Vagina (tissue), 2 donors: ENCODE measurements at regions not wholly inside any gene's neighbourhood (a gene's known extent, or its start where the extent isn't known, plus 50 kb on each side); places are given as distances from the start of the nearest gene placed in this dataset.
"Not testable (repeated sequence)": the region's sequence is repeated elsewhere in the genome, so short reads cannot be mapped to it uniquely, and the experiment has no call there.

ENCODE experiments used
- DNase-seq, 2 donors: peaks; one replicate each; pipeline ENCODE4 v3.0.0-alpha.2; 2017; ENCODE audit errors: extremely low spot score in 2 of 2
- H3K27ac ChIP-seq: fragments of 200-600 bp; sonication (generic); one replicate; pipeline ENCODE4 v1.5.1; 2019
- H3K27me3 ChIP-seq: fragments of 200-600 bp; sonication (generic); one replicate; pipeline ENCODE4 v1.5.1; 2019
- H3K36me3 ChIP-seq, 2 donors: fragments of 200-600 bp; sonication (generic); one replicate each; pipeline ENCODE4 v1.5.1; 2017 to 2019
- H3K4me1 ChIP-seq: fragments of 200-600 bp; sonication (generic); one replicate; pipeline ENCODE4 v1.5.1; 2019
- H3K4me3 ChIP-seq, 2 donors: fragments of 200-600 bp; sonication (generic); 1 replicate in 1 of 2; 2 replicates in 1 of 2; pipeline ENCODE4 v1.5.1; 2016 to 2019
- H3K9me3 ChIP-seq: fragments of 200-600 bp; sonication (generic); one replicate; pipeline ENCODE4 v1.5.1; 2019
- POLR2A ChIP-seq, 2 donors: fragments of 450-650 bp; IDR thresholded peaks; one replicate each; pipeline ENCODE4 v1.6.1; 2017; ENCODE audit warnings: antibody characterized with exemption in 2 of 2, mild to moderate bottlenecking in 2 of 2, moderate library complexity in 2 of 2
- POLR2AphosphoS5 ChIP-seq, 2 donors: sonication (generic); formaldehyde crosslinking; IDR thresholded peaks; one replicate each; pipeline ENCODE4 v1.9.0; 2017; ENCODE audit warnings: antibody characterized with exemption in 2 of 2, mild to moderate bottlenecking in 2 of 2, low read depth in 1 of 2; ENCODE audit not compliant: insufficient read depth in 1 of 2
- intact Hi-C: fragments of 100-400 bp; cut with DNase I; formaldehyde crosslinking; loops from one replicate; pipeline ENCODE4 v1.15.1; 2023
- TF ChIP-seq, protein P1 (sequence below), 3 experiments: fragments of 450-650 bp in 2 of 3; fragments of 200-600 bp in 1 of 3; sonication (generic) in 1 of 3; IDR thresholded peaks; one replicate each; pipeline ENCODE4 v1.5.1; 2017 to 2019; ENCODE audit warnings: antibody characterized with exemption in 3 of 3, mild to moderate bottlenecking in 2 of 3, moderate library complexity in 2 of 3

DNA sequence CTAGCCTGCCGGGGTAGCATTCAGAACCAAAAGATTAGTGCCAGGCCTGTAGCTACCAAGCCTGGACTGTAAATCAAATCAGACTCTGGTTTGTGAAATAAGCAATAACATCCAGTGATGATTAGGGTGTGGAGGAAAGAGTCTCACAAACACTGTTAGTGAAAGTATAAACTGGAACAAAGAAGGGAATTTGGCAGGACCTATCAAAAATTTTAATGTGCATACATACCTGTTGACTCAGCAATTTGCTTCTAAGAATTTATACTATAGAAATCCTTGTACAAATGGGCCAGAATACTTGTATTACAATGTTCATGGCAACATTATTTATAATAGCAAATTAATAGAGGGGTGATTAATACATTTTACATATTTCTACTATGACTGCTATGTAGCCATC, 109.8 kb upstream of the WARS2 start:
- Histone ChIP-seq H3K9me3 (no peaks in the 10 kb centered on the region), H3K36me3 (no peaks in the 10 kb centered on the region), H3K4me1 (no peaks in the 10 kb centered on the region), H3K4me3 (no peak overlapping the region), H3K27me3 (no peaks in the 10 kb centered on the region), H3K27ac (no peak overlapping the region)
- intact Hi-C loops: no loop called here
- no peak for TF ChIP-seq POLR2AphosphoS5 (IDR thresholded peaks at IDR 0.05; ENCODE audit: insufficient read depth in 1 of 2, low read depth in 1 of 2)
- TF ChIP-seq, protein P1, sequence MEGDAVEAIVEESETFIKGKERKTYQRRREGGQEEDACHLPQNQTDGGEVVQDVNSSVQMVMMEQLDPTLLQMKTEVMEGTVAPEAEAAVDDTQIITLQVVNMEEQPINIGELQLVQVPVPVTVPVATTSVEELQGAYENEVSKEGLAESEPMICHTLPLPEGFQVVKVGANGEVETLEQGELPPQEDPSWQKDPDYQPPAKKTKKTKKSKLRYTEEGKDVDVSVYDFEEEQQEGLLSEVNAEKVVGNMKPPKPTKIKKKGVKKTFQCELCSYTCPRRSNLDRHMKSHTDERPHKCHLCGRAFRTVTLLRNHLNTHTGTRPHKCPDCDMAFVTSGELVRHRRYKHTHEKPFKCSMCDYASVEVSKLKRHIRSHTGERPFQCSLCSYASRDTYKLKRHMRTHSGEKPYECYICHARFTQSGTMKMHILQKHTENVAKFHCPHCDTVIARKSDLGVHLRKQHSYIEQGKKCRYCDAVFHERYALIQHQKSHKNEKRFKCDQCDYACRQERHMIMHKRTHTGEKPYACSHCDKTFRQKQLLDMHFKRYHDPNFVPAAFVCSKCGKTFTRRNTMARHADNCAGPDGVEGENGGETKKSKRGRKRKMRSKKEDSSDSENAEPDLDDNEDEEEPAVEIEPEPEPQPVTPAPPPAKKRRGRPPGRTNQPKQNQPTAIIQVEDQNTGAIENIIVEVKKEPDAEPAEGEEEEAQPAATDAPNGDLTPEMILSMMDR (IDR thresholded peaks at IDR 0.05): no peak
- TF ChIP-seq POLR2A (IDR thresholded peaks at IDR 0.05): no peak
- no peak for DNase-seq

GRCh38 chr1:119251751-119252150, 111.3 kb upstream of the WARS2 start:
- intact Hi-C loops: no loop called here
- no peaks in the 10 kb centered on the region for H3K36me3 ChIP-seq
- H3K4me3 ChIP-seq: no peak overlapping the region
- no peak overlapping the region for H3K27ac ChIP-seq
- no peaks in the 10 kb centered on the region for H3K9me3 ChIP-seq
- no peaks in the 10 kb centered on the region for H3K27me3 ChIP-seq
- TF ChIP-seq POLR2AphosphoS5 (IDR thresholded peaks at IDR 0.05; ENCODE audit: insufficient read depth in 1 of 2, low read depth in 1 of 2) (no peak), POLR2A (IDR thresholded peaks at IDR 0.05) (no peak)
- TF ChIP-seq, protein P1 (IDR thresholded peaks at IDR 0.05): no peak
- DNase-seq: no peak
- H3K4me1 ChIP-seq: no peaks in the 10 kb centered on the region

GRCh38 chr1:119253366-119253765, 112.9 kb upstream of the WARS2 start:
- Histone ChIP-seq H3K4me3 (no peak overlapping the region), H3K9me3 (no peaks in the 10 kb centered on the region), H3K4me1 (no peaks in the 10 kb centered on the region), H3K36me3 (no peaks in the 10 kb centered on the region), H3K27me3 (no peaks in the 10 kb centered on the region), H3K27ac (no peak overlapping the region)
- TF ChIP-seq POLR2AphosphoS5 (IDR thresholded peaks at IDR 0.05; ENCODE audit: insufficient read depth in 1 of 2, low read depth in 1 of 2): no peak
- TF ChIP-seq POLR2A (IDR thresholded peaks at IDR 0.05): no peak
- TF ChIP-seq, protein P1 (IDR thresholded peaks at IDR 0.05): no peak
- intact Hi-C loops: no loop called here
- DNase-seq: no peak

DNA sequence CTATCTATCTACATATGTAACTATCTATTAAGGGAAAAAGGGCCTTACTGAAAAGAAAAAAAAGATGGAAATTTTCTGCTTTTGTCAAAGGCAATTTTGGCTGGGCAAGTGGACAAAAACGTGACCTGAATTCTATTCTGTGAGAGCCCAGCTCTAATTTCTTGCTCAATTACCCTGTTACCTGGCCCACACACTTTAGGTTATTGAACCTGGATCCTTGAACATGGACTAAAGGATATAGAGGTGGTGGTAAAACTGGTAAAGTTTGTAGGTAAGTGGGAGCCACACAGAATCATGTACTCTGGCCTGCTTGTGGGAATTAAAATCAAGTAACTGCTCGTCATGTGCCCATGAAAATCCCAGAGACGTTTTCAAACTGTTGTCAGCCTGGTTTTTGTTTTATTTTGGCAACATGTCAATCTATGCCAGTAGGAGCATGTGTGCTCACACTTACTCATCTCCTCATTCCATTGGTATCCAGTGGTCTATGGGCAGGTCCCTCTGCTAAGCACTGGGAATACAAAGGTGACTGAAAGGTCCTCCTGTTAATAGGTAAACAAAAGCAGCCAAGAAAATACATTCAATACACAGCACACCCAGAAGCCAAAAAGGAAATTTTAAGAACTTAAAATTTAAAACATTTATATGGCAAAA, 113.7 kb upstream of the WARS2 start:
- H3K4me3 ChIP-seq: no peak overlapping the region
- no peaks in the 10 kb centered on the region for H3K9me3 ChIP-seq
- H3K36me3 ChIP-seq: no peaks in the 10 kb centered on the region
- no peaks in the 10 kb centered on the region for H3K27me3 ChIP-seq
- intact Hi-C loops: no loop called here
- DNase-seq: no peak
- TF ChIP-seq POLR2AphosphoS5 (IDR thresholded peaks at IDR 0.05; ENCODE audit: insufficient read depth in 1 of 2, low read depth in 1 of 2) (no peak), POLR2A (IDR thresholded peaks at IDR 0.05) (no peak)
- TF ChIP-seq, protein P1 (IDR thresholded peaks at IDR 0.05): no peak
- H3K4me1 ChIP-seq: no peaks in the 10 kb centered on the region
- no peak overlapping the region for H3K27ac ChIP-seq

DNA sequence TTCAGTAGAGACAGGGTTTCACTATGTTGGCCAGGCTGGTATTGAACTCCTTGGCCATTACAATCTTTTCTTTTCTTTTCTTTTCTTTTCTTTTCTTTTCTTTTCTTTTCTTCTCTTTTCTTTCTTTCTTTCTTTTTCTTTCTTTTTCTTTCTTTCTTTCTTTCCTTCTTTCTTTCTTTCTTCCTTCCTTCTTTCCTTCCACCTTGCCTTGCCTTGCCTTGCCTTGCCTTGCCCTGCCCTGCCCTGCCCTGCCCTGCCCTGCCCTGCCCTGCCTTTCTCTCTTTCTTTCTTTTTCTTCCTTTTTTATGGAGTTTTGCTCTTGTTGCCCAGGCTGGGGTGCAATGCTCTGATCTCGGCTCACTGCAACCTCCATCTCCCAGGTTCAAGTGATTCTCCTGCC, 112.5 kb upstream of the HAO2 start:
- H3K36me3 ChIP-seq, DNase-seq, H3K27me3 ChIP-seq, H3K27ac ChIP-seq, intact Hi-C loops, H3K9me3 ChIP-seq, H3K4me1 ChIP-seq, H3K4me3 ChIP-seq: not testable (repeated sequence)
